Adrenal gland (tissue), 9 donors: ENCODE measurements at regions not wholly inside any gene's neighbourhood (a gene's known extent, or its start where the extent isn't known, plus 50 kb on each side); places are given as distances from the start of the nearest gene placed in this dataset.

ENCODE experiments used
- DNase-seq, 7 donors: peaks; one replicate each; pipeline ENCODE4 v3.0.0-alpha.2; 2019 to 2020
- H3K27ac ChIP-seq, 5 donors: fragments of 200-600 bp; sonication (generic) in 4 of 5; 1 replicate in 3 of 5; 2 replicates in 2 of 5; pipeline versions ENCODE4 v1.5.1 to v1.8.0; 2016 to 2020; ENCODE audit warnings: mild to moderate bottlenecking in 1 of 5
- H3K27me3 ChIP-seq: fragments of 200-600 bp; 2 replicates; pipeline ENCODE4 v1.8.0; 2021
- H3K36me3 ChIP-seq, 2 donors: fragments of 200-600 bp; replicated peaks in 1 of 2; 1 replicate in 1 of 2; 2 replicates in 1 of 2; pipeline versions ENCODE4 v1.5.1 to v1.8.0; 2018 to 2022
- H3K4me1 ChIP-seq, 2 donors: fragments of 200-600 bp; replicated peaks in 1 of 2; 1 replicate in 1 of 2; 2 replicates in 1 of 2; pipeline versions ENCODE4 v1.5.1 to v1.8.0; 2018 to 2021
- H3K4me3 ChIP-seq, 4 donors: fragments of 200-600 bp; sonication (generic) in 3 of 4; one replicate each; pipeline ENCODE4 v1.5.1; 2016 to 2018
- H3K9me3 ChIP-seq, 3 donors: fragments of 200-600 bp; sonication (generic) in 1 of 3; replicated peaks in 1 of 3; 1 replicate in 2 of 3; 2 replicates in 1 of 3; pipeline versions ENCODE4 v1.5.1 to v1.8.0; 2016 to 2021
- POLR2A ChIP-seq, 2 donors: fragments of 450-650 bp; IDR thresholded peaks; one replicate each; pipeline ENCODE4 v1.6.1; 2017; ENCODE audit warnings: antibody characterized with exemption in 2 of 2, mild to moderate bottlenecking in 2 of 2, moderate library complexity in 1 of 2
- WGBS, 4 donors: extraction: QIAGEN DNeasy Blood & Tissue Kit in 2 of 4; methylation state at CpG; one replicate each; pipeline versions ENCODE4 v1.1.5 to v1.1.7; 2013 to 2017; 5-methylcytosine and 5-hydroxymethylcytosine counted together
- intact Hi-C, 2 donors: fragments of 100-400 bp; cut with DNase I; formaldehyde crosslinking; loops; one replicate each; pipeline versions ENCODE4 v1.14.1 to v1.15.0; 2022 to 2023
- TF ChIP-seq, protein P1 (sequence below), 6 experiments: fragments of 450-650 bp in 4 of 6; fragments of 200-600 bp in 2 of 6; sonication (generic) in 1 of 6; IDR thresholded peaks; 1 replicate in 5 of 6; 2 replicates in 1 of 6; pipeline versions ENCODE4 v1.5.1 to v1.8.0; 2016 to 2021; ENCODE audit warnings: antibody characterized with exemption in 6 of 6, mild to moderate bottlenecking in 2 of 6, moderate library complexity in 1 of 6
- donor health status: healthy with polysubstance abuse.
- donor health status: Bipolar disorder and iron deficiency.
- donor health status: DM: yes; HTN: yes; CAD: no.
- donor health status: DM: no; HTN: no; CAD: no.
- donor health status: DM: no; HTN: no; CAD: no.

DNA sequence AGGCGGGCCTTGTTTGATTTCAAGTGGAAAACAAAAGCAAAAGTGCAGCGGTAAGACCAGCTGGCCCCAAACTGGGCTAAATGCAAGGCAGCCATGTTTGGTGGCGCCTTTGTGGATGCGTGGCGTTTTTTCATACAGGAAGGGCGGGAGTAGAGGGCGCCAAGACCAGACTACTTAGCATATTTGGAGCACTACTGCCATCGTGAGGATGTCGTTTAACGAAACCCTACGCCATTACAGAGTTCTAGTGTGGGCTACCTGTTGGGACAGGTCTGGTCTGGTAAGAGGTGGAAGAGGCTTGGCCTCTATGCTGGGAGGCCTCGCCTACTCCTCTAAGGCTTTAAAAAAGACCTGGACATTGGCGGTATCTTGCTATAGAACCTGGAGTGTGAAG lies 230.7 kb upstream of the STK26 start:
- H3K36me3 ChIP-seq = no peaks in the 10 kb centered on the region
- peak in 5 of 7 donors; percentile 90 to 96 (median 93) for DNase-seq
- WGBS, 4 donors = 49 to 96% (median 90%) methylated on average over 4 to 13 of the region's 13 CpGs
- H3K9me3 ChIP-seq = no peaks in the 10 kb centered on the region
- no peaks in the 10 kb centered on the region for H3K27me3 ChIP-seq
- H3K4me1 ChIP-seq = peaks cover 0 to 11% of the 10 kb centered on the region in 2 donors
- TF ChIP-seq, protein P1, sequence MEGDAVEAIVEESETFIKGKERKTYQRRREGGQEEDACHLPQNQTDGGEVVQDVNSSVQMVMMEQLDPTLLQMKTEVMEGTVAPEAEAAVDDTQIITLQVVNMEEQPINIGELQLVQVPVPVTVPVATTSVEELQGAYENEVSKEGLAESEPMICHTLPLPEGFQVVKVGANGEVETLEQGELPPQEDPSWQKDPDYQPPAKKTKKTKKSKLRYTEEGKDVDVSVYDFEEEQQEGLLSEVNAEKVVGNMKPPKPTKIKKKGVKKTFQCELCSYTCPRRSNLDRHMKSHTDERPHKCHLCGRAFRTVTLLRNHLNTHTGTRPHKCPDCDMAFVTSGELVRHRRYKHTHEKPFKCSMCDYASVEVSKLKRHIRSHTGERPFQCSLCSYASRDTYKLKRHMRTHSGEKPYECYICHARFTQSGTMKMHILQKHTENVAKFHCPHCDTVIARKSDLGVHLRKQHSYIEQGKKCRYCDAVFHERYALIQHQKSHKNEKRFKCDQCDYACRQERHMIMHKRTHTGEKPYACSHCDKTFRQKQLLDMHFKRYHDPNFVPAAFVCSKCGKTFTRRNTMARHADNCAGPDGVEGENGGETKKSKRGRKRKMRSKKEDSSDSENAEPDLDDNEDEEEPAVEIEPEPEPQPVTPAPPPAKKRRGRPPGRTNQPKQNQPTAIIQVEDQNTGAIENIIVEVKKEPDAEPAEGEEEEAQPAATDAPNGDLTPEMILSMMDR (IDR thresholded peaks at IDR 0.05) = peak in 3 of 6 experiments; percentile 48 to 85 (median 54)
- no peak for TF ChIP-seq POLR2A (IDR thresholded peaks at IDR 0.05)
- H3K4me3 ChIP-seq = peak overlapping the region in 1 of 4 donors; percentile 59
- intact Hi-C loops = no loop called here
- H3K27ac ChIP-seq = peak overlapping the region in 3 of 5 donors; percentile 20 to 80 (median 63)

DNA sequence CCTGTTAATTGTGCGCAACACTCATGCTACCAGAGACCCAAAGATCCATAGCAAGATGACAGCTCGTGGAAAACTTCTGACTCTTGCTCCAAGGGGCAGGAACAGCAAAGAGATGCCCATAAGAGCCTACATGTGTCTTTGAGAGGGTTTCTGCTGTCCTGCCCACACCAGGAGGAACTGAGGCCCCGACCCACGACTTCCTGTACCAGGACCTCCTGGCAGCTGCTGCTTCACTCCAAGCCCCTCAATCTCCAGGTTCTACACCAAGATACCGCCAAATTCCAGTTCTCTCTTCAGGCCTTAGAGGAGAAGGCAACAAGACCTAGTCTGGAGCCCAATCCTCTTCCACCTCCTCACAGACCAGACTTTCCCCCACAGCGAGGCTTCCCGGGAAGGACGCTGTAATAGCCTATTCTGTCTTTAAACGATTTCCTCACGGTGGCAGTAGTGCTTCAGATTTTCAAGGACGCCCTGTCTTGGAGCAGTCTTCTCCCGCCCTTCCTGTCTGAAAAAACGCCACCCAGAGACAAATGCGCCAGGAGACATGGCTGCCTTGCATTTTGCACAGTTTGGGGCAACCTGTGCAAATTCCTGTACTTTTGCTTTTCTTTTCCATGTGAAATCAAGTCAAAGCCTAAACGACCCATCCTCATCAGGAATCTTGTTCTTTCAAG lies 230.2 kb upstream of the STK26 start:
- WGBS, 4 donors = 40 to 83% (median 61%) methylated on average over 9 to 15 of the region's 15 CpGs
- Histone ChIP-seq H3K27me3 (no peaks in the 10 kb centered on the region), H3K4me3 (peak overlapping the region in 1 of 4 donors; percentile 59), H3K9me3 (no peaks in the 10 kb centered on the region), H3K27ac (peak overlapping the region in 3 of 5 donors; percentile 20 to 80 (median 63)), H3K4me1 (peaks cover 0 to 11% of the 10 kb centered on the region in 2 donors), H3K36me3 (no peaks in the 10 kb centered on the region)
- TF ChIP-seq, protein P1 (IDR thresholded peaks at IDR 0.05) = peak in 3 of 6 experiments; percentile 50 to 81 (median 54)
- no peak for TF ChIP-seq POLR2A (IDR thresholded peaks at IDR 0.05)
- peak in 5 of 7 donors; percentile 82 to 95 (median 93) for DNase-seq
- intact Hi-C loops = no loop called here

DNA sequence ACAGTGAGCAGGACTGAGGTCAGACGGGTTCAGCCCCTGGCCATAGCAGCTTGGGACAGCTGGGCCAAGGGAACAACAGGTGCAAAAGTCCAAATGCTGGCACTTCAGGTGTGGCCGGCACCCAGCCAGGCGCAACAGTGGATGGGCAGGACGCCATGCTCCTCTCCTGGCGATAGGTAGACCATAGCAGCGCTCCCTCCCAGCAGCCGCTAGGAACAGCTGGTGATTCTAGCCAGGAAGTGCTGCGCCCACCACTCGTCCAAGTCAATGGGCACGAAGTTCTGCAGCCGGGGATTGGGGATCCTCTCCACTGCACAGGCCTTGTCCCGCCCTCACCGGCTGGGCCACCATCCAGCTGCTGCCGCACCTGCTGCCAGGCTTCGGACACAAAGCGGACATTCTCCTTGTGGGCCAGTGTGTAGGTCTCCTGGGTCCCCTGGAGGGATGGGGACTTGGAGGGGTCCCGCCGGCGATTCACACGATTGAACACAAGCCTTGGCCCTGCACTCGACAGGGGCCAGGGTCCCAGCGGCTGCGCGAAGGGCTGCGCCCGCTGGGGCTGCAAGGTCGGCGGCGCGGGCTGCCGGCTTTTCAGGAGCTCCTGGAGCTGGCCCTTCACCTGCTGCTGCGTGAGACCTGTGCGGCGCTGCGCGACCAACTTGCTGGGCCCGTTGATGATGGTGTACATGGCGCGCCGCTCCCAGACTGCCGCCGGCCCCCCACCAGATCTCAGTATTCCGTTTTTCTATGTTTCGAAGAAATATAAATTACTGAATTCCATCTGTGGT lies 227.5 kb upstream of the STK26 start:
- WGBS, 4 donors = 60 to 97% (median 77%) methylated on average over 14 to 44 of the region's 44 CpGs
- Histone ChIP-seq H3K4me1 (peaks cover 0 to 11% of the 10 kb centered on the region in 2 donors), H3K27me3 (no peaks in the 10 kb centered on the region), H3K36me3 (no peaks in the 10 kb centered on the region), H3K9me3 (no peaks in the 10 kb centered on the region), H3K27ac (no peak overlapping the region), H3K4me3 (no peak overlapping the region)
- intact Hi-C loops = no loop called here
- no peak for DNase-seq
- no peak for TF ChIP-seq POLR2A (IDR thresholded peaks at IDR 0.05)
- TF ChIP-seq, protein P1 (IDR thresholded peaks at IDR 0.05) = no peak

DNA sequence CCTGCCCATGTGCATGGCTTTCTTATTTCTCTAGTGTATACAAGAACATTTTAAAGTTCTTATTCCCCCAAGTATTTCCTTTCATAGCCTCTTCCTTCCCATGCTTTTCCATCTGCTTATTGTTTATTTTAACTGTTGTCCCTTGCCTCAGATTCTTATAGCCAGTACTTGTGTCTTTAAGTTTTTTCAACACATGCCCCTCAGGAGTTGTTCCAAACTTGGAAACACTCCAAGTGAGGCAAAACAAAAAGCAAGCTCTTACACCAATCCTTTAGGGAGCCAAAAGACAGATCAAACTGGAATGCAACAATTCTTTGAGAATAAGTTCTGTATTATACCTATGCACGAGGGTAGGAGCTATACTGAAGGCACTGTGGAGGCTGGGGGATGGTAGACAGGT lies 222.0 kb upstream of the STK26 start:
- Histone ChIP-seq H3K36me3 (no peaks in the 10 kb centered on the region), H3K27me3 (no peaks in the 10 kb centered on the region), H3K4me1 (no peaks in the 10 kb centered on the region), H3K9me3 (no peaks in the 10 kb centered on the region), H3K27ac (no peak overlapping the region), H3K4me3 (no peak overlapping the region)
- 35 to 60% (median 43%) methylated on average over 1 of the region's 1 CpG for whole genome bisulfite sequencing, 4 donors
- no peak for DNase-seq
- no peak for TF ChIP-seq POLR2A (IDR thresholded peaks at IDR 0.05)
- intact Hi-C loops = no loop called here
